K562 (cell line): ENCODE measurements at regions not wholly inside any gene's neighbourhood (a gene's known extent, or its start where the extent isn't known, plus 50 kb on each side); places are given as distances from the start of the nearest gene placed in this dataset.

ENCODE experiments used
- ARID1B ChIP-seq: fragments of 450-650 bp; IDR thresholded peaks from 2 replicates; pipeline ENCODE4 v1.6.1; 2016; ENCODE audit warnings: antibody characterized with exemption, mild to moderate bottlenecking, inconsistent platforms
- BMI1 ChIP-seq: fragments of 150-350 bp; IDR thresholded peaks from 2 replicates; pipeline ENCODE4 v1.6.1; 2014; ENCODE audit warnings: low read length
- CBFA2T2 ChIP-seq: fragments of 450-650 bp; conservative IDR thresholded peaks from 2 replicates; pipeline ENCODE4 v1.6.1; 2017; ENCODE audit warnings: mild to moderate bottlenecking
- CXXC5 ChIP-seq: fragments of 250-450 bp; sonication (Bioruptor Pico); IDR thresholded peaks from 2 replicates; pipeline ENCODE4 v1.8.0; 2022; ENCODE audit warnings: inconsistent platforms, mild to moderate bottlenecking, moderate library complexity
- ERF ChIP-seq: fragments of 450-650 bp; formaldehyde crosslinking; IDR thresholded peaks from 2 replicates; pipeline ENCODE4 v1.4.0; 2020; ENCODE audit warnings: mild to moderate bottlenecking, mixed read lengths
- FOXK1 ChIP-seq: sonication (generic); formaldehyde crosslinking; IDR thresholded peaks from 2 replicates; pipeline ENCODE4 v1.8.0; 2022; ENCODE audit warnings: missing genetic modification reagents, mild to moderate bottlenecking, borderline replicate concordance
- IFI16 ChIP-seq: fragments of 250-450 bp; sonication (Bioruptor Pico); IDR thresholded peaks from 2 replicates; pipeline ENCODE4 v2.1.2; 2022; ENCODE audit warnings: mild to moderate bottlenecking, inconsistent platforms
- JUNB ChIP-seq: fragments of 450-650 bp; formaldehyde crosslinking; conservative IDR thresholded peaks from 2 replicates; pipeline ENCODE4 v1.4.0; 2020; ENCODE audit warnings: mild to moderate bottlenecking
- LEF1 ChIP-seq: fragments of 450-650 bp; IDR thresholded peaks from 2 replicates; pipeline ENCODE4 v1.6.1; 2016; ENCODE audit warnings: mild to moderate bottlenecking
- MEIS2 ChIP-seq: fragments of 450-650 bp; IDR thresholded peaks from 2 replicates; pipeline ENCODE4 v1.6.1; 2014; ENCODE audit warnings: mild to moderate bottlenecking; ENCODE audit not compliant: partially characterized antibody
- POU5F1 ChIP-seq: fragments of 150-350 bp; IDR thresholded peaks from 2 replicates; pipeline ENCODE4 v1.6.1; 2014; ENCODE audit warnings: borderline replicate concordance, low read length, low read depth, mild to moderate bottlenecking; ENCODE audit not compliant: partially characterized antibody
- SIN3B ChIP-seq: fragments of 450-650 bp; IDR thresholded peaks from 2 replicates; pipeline ENCODE4 v1.6.1; 2017; ENCODE audit warnings: low read depth, mild to moderate bottlenecking, moderate library complexity
- SNRNP70 ChIP-seq: fragments of 200-400 bp; formaldehyde crosslinking; optimal IDR thresholded peaks from 2 replicates; pipeline ENCODE3; 2017; ENCODE audit warnings: low read depth, low read length
- ZNF445 ChIP-seq: fragments of 250-450 bp; sonication (Bioruptor Pico); IDR thresholded peaks from 2 replicates; pipeline ENCODE4 v1.4.0; 2020; ENCODE audit warnings: low read depth, mild to moderate bottlenecking, moderate library complexity
- ZNF75A ChIP-seq: fragments of 450-650 bp; formaldehyde crosslinking; IDR thresholded peaks from 2 replicates; pipeline ENCODE4 v1.4.0; 2020; ENCODE audit warnings: mild to moderate bottlenecking
- TF ChIP-seq, protein P1 (sequence below), 2 experiments: IDR thresholded peaks; 2 replicates each; pipeline ENCODE4 v1.6.1; 2012; ENCODE audit warnings: improper control_type of control experiment in 2 of 2, low read depth in 2 of 2, low read length in 2 of 2, borderline replicate concordance in 1 of 2
- TF ChIP-seq, protein P2 (sequence below): fragments of 250-450 bp; sonication (Bioruptor Pico); IDR thresholded peaks from 2 replicates; pipeline ENCODE4 v1.5.0; 2020; ENCODE audit warnings: mild to moderate bottlenecking
- TF ChIP-seq, protein P3 (sequence below): sonication (generic); formaldehyde crosslinking; IDR thresholded peaks from 2 replicates; pipeline ENCODE4 v1.4.0; 2020; ENCODE audit warnings: mild to moderate bottlenecking, missing genetic modification reagents

DNA sequence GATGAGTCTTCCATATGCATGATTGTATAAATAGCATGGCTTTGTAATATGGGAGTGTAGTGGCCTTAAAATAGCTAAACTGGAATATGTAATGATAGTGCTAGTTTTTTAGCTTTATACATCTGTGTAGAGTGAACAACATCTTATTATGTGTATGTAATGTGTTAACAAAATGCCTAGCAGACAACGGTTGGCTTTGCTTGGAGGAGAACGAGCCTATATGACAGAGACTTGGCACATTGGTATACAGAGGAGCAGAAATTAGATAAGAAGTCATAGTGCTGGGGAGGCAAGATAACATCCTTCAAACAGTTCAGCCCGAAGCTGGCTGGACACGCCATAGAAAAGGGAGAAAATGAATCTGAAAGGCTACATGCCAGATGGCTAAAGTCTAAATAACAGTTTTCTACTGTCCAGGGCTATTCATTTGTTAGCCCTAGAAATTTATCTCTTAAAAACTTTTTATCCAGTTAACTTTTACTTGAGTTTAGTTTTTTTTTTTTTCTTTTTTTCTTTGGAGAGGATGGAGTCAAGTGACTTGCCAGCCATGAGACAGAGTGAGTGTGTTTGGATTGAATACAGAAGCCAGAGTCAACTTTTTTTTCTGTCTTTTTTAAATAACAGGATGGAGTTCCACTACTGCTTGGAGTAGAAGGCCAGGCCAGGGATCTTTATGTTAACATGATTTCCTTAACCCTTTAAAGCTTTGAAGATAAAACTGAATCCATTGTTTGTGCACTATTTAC, 214.4 kb upstream of the ACTBL2 start (continued):
- TF ChIP-seq SNRNP70 = no peak
- TF ChIP-seq ZNF445 (CRISPR knock-in tag) = no peak
- TF ChIP-seq, protein P1, sequence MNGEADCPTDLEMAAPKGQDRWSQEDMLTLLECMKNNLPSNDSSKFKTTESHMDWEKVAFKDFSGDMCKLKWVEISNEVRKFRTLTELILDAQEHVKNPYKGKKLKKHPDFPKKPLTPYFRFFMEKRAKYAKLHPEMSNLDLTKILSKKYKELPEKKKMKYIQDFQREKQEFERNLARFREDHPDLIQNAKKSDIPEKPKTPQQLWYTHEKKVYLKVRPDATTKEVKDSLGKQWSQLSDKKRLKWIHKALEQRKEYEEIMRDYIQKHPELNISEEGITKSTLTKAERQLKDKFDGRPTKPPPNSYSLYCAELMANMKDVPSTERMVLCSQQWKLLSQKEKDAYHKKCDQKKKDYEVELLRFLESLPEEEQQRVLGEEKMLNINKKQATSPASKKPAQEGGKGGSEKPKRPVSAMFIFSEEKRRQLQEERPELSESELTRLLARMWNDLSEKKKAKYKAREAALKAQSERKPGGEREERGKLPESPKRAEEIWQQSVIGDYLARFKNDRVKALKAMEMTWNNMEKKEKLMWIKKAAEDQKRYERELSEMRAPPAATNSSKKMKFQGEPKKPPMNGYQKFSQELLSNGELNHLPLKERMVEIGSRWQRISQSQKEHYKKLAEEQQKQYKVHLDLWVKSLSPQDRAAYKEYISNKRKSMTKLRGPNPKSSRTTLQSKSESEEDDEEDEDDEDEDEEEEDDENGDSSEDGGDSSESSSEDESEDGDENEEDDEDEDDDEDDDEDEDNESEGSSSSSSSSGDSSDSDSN (IDR thresholded peaks at IDR 0.05; ENCODE audit: borderline replicate concordance in 1 of 2, low read depth in 2 of 2, low read length in 2 of 2) = no peak
- peak; percentile 70 for TF ChIP-seq CBFA2T2
- TF ChIP-seq ERF = no peak
- no peak for TF ChIP-seq SIN3B
- no peak for TF ChIP-seq POU5F1
- no peak for TF ChIP-seq ZNF75A (CRISPR knock-in tag)
- no peak for TF ChIP-seq FOXK1
- TF ChIP-seq LEF1 = peak; percentile 26; the same call in 1 of the 2 replicates
- TF ChIP-seq ARID1B = peak; percentile 83
- TF ChIP-seq CXXC5 (CRISPR knock-in tag) = no peak
- no peak for TF ChIP-seq JUNB
- TF ChIP-seq, protein P2, sequence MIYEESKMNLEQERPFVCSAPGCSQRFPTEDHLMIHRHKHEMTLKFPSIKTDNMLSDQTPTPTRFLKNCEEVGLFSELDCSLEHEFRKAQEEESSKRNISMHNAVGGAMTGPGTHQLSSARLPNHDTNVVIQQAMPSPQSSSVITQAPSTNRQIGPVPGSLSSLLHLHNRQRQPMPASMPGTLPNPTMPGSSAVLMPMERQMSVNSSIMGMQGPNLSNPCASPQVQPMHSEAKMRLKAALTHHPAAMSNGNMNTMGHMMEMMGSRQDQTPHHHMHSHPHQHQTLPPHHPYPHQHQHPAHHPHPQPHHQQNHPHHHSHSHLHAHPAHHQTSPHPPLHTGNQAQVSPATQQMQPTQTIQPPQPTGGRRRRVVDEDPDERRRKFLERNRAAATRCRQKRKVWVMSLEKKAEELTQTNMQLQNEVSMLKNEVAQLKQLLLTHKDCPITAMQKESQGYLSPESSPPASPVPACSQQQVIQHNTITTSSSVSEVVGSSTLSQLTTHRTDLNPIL = no peak
- TF ChIP-seq IFI16 (CRISPR knock-in tag) = no peak
- TF ChIP-seq BMI1 = no peak
- TF ChIP-seq, protein P3, sequence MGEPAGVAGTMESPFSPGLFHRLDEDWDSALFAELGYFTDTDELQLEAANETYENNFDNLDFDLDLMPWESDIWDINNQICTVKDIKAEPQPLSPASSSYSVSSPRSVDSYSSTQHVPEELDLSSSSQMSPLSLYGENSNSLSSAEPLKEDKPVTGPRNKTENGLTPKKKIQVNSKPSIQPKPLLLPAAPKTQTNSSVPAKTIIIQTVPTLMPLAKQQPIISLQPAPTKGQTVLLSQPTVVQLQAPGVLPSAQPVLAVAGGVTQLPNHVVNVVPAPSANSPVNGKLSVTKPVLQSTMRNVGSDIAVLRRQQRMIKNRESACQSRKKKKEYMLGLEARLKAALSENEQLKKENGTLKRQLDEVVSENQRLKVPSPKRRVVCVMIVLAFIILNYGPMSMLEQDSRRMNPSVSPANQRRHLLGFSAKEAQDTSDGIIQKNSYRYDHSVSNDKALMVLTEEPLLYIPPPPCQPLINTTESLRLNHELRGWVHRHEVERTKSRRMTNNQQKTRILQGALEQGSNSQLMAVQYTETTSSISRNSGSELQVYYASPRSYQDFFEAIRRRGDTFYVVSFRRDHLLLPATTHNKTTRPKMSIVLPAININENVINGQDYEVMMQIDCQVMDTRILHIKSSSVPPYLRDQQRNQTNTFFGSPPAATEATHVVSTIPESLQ = no peak
- peak; percentile 24 for TF ChIP-seq MEIS2
